Smooth muscle cell (in vitro differentiated cells): ENCODE measurements at regions not wholly inside any gene's neighbourhood (a gene's known extent, or its start where the extent isn't known, plus 50 kb on each side); places are given as distances from the start of the nearest gene placed in this dataset.

Source experiments
- DNase-seq: peaks from one replicate; lab custom pipeline; 2025; ENCODE audit not compliant: unreplicated experiment; lab: John Stamatoyannopoulos, UW
- H2AFZ ChIP-seq: fragments of 200-600 bp; sonication (generic); 2 replicates; pipeline ENCODE4 v1.6.0; 2016; ENCODE audit warnings: antibody characterized with exemption, low read depth, mild to moderate bottlenecking
- H3F3A ChIP-seq: fragments of 200-600 bp; sonication (generic); 2 replicates; pipeline ENCODE4 v1.6.0; 2017; ENCODE audit warnings: antibody characterized with exemption, low read depth
- H3K27ac ChIP-seq: fragments of 200-600 bp; sonication (generic); 2 replicates; pipeline ENCODE4 v1.5.1; 2016; ENCODE audit warnings: low read depth, mild to moderate bottlenecking
- H3K27me3 ChIP-seq: fragments of 200-600 bp; sonication (generic); 2 replicates; pipeline ENCODE4 v1.6.1; 2016; ENCODE audit warnings: low read depth, mild to moderate bottlenecking
- H3K36me3 ChIP-seq: fragments of 200-600 bp; sonication (generic); 2 replicates; pipeline ENCODE4 v1.5.1; 2016; ENCODE audit warnings: low read depth
- H3K4me1 ChIP-seq: fragments of 200-600 bp; sonication (generic); 2 replicates; pipeline ENCODE4 v1.5.1; 2016; ENCODE audit warnings: low read depth
- H3K4me2 ChIP-seq: fragments of 200-600 bp; sonication (generic); 2 replicates; pipeline ENCODE4 v1.6.0; 2016; ENCODE audit warnings: mild to moderate bottlenecking
- H3K4me3 ChIP-seq: fragments of 200-600 bp; sonication (generic); 2 replicates; pipeline ENCODE4 v1.5.1; 2016; ENCODE audit warnings: mild to moderate bottlenecking
- H3K79me2 ChIP-seq: fragments of 200-600 bp; sonication (generic); 2 replicates; pipeline ENCODE4 v1.6.0; 2016; ENCODE audit warnings: low read depth, mild to moderate bottlenecking
- H3K9ac ChIP-seq: fragments of 200-600 bp; sonication (generic); 2 replicates; pipeline ENCODE4 v1.6.0; 2016; ENCODE audit warnings: low read depth
- H3K9me3 ChIP-seq: fragments of 200-600 bp; sonication (generic); replicated peaks from 2 replicates; pipeline ENCODE4 v1.5.1; 2016; ENCODE audit warnings: low read depth
- H4K20me1 ChIP-seq: fragments of 200-600 bp; sonication (generic); 2 replicates; pipeline ENCODE4 v1.6.0; 2016; ENCODE audit warnings: low read depth
- WGBS: methylation state at CpG from one replicate; pipeline ENCODE4 v1.1.7; 2016; ENCODE audit warnings: low lambda C conversion rate; 5-methylcytosine and 5-hydroxymethylcytosine counted together
- TF ChIP-seq, protein P1 (sequence below): fragments of 200-600 bp; sonication (generic); IDR thresholded peaks from 2 replicates; pipeline ENCODE4 v1.5.1; 2017; ENCODE audit warnings: borderline replicate concordance, mild to moderate bottlenecking, antibody characterized with exemption; ENCODE audit not compliant: insufficient read depth, poor library complexity, severe bottlenecking

DNA sequence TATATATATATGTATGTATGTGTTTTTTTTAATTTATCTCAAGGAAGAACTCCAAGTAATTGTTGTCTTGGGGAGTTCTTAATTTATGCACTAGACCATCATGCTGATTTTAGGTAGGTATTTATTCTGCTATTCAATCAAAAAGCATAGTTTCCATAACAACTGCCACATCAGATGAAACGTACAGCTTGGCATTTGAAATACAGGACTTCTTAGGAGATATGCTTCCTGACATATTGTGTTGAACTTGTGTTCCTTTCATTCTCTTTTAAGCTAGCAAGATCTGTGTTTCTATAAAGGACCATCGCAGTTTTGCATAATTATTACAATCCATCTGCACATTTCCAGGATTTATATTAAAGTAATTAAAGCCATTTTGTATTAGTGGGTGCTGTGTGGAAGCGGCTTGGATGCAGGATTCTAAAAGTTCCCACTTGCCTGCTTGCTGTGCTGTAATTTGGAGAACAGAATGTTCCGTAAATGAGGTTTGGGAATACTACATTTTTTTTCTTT is 343.5 kb upstream of the FANCL start:
- no peak for DNase-seq
- no peak overlapping the region for H3K4me3 ChIP-seq
- H3K4me2 ChIP-seq: no peak overlapping the region
- no peak overlapping the region for H3K27ac ChIP-seq
- H4K20me1 ChIP-seq: no peaks in the 10 kb centered on the region
- no peaks in the 10 kb centered on the region for H3F3A ChIP-seq
- no peaks in the 10 kb centered on the region for H3K27me3 ChIP-seq
- no peaks in the 10 kb centered on the region for H3K36me3 ChIP-seq
- no peak overlapping the region for H3K9ac ChIP-seq
- 91% methylated on average over 4 of the region's 4 CpGs for WGBS
- TF ChIP-seq, protein P1, sequence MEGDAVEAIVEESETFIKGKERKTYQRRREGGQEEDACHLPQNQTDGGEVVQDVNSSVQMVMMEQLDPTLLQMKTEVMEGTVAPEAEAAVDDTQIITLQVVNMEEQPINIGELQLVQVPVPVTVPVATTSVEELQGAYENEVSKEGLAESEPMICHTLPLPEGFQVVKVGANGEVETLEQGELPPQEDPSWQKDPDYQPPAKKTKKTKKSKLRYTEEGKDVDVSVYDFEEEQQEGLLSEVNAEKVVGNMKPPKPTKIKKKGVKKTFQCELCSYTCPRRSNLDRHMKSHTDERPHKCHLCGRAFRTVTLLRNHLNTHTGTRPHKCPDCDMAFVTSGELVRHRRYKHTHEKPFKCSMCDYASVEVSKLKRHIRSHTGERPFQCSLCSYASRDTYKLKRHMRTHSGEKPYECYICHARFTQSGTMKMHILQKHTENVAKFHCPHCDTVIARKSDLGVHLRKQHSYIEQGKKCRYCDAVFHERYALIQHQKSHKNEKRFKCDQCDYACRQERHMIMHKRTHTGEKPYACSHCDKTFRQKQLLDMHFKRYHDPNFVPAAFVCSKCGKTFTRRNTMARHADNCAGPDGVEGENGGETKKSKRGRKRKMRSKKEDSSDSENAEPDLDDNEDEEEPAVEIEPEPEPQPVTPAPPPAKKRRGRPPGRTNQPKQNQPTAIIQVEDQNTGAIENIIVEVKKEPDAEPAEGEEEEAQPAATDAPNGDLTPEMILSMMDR: no peak
- no peaks in the 10 kb centered on the region for H3K79me2 ChIP-seq
- no peaks in the 10 kb centered on the region for H3K4me1 ChIP-seq
- no peak overlapping the region for H2AFZ ChIP-seq
- no peaks in the 10 kb centered on the region for H3K9me3 ChIP-seq

DNA sequence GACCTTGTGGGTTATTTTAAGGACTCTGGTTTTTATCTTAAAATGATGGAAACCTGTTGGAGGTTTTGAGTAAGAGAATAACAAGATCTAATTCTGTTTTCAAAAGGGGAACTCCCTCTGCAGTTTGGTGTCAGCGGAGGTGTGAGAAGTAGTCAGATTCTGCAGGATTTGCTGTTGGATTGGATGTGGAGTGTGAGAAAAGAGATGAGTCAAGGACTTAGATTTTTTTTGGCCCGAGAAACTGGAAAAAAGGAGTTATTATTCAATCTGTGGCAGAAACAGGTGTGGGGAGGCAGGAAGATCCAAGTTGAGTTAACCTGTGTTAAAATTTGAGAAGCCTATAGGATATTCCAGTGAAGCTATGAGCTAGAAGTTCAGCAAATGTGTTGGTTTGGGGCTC is 337.2 kb upstream of the FANCL start:
- H3K4me2 ChIP-seq: no peak overlapping the region
- H3K27me3 ChIP-seq: no peaks in the 10 kb centered on the region
- no peak overlapping the region for H3K4me3 ChIP-seq
- no peak overlapping the region for H3K9ac ChIP-seq
- H2AFZ ChIP-seq: no peak overlapping the region
- TF ChIP-seq, protein P1: no peak
- H3K9me3 ChIP-seq: no peaks in the 10 kb centered on the region
- no peaks in the 10 kb centered on the region for H3K4me1 ChIP-seq
- no peaks in the 10 kb centered on the region for H3K79me2 ChIP-seq
- no peak for DNase-seq
- no peaks in the 10 kb centered on the region for H4K20me1 ChIP-seq
- H3K27ac ChIP-seq: no peak overlapping the region
- WGBS: 89% methylated on average over 2 of the region's 2 CpGs
- H3K36me3 ChIP-seq: no peaks in the 10 kb centered on the region
- no peaks in the 10 kb centered on the region for H3F3A ChIP-seq

DNA sequence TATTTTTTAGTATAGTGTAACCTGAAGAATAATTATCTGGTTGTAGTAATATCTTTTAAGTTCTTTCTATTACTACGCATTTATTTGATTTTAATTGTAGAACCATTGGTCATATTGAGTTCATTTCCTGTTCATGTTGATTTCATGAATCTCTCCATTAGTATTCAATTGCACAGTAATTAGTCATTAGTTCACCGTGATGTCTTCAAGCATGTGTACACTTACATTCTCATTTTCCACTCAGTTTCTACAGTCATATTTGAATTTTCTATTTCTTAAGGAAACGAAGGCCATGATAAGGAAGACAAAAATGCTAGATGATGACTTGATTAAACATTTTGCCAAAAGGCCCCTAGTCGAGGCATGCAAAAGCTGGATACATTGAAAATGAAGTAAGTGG is 333.7 kb upstream of the FANCL start:
- peaks cover 11% of the 10 kb centered on the region for H3F3A ChIP-seq
- H2AFZ ChIP-seq: no peak overlapping the region
- no peaks in the 10 kb centered on the region for H4K20me1 ChIP-seq
- no peak overlapping the region for H3K9ac ChIP-seq
- H3K4me3 ChIP-seq: no peak overlapping the region
- H3K27ac ChIP-seq: no peak overlapping the region
- no peak overlapping the region for H3K4me2 ChIP-seq
- no peaks in the 10 kb centered on the region for H3K27me3 ChIP-seq
- TF ChIP-seq, protein P1: no peak
- H3K36me3 ChIP-seq: no peaks in the 10 kb centered on the region
- DNase-seq: no peak
- H3K4me1 ChIP-seq: no peaks in the 10 kb centered on the region
- no peaks in the 10 kb centered on the region for H3K9me3 ChIP-seq
- 94% methylated on average over 4 of the region's 4 CpGs for WGBS
- H3K79me2 ChIP-seq: no peaks in the 10 kb centered on the region

DNA sequence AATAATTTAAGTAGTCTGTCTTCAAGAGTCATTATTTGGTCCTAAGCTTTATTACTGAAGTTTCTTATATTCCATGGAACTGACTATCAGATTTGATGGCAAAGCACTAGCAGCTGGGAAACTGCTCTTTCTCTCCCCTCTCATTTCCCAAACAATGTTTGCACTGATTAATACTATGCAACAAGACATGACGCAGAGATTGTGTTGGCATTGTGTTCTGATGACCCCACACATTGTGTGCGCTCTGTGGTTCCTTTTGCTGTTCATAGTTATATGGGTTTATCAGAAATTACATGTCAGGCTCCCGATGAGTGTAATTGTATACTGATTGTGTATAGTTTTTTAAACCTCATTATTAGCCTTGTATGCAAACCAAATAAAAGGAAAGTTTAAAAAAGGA is 331.6 kb upstream of the FANCL start:
- Histone ChIP-seq H3K4me3 (no peak overlapping the region), H3K9me3 (no peaks in the 10 kb centered on the region), H4K20me1 (no peaks in the 10 kb centered on the region), H3K4me2 (no peak overlapping the region), H3K4me1 (peaks cover 8% of the 10 kb centered on the region), H3K9ac (no peak overlapping the region), H3K79me2 (no peaks in the 10 kb centered on the region), H3K27me3 (no peaks in the 10 kb centered on the region), H3K36me3 (no peaks in the 10 kb centered on the region), H2AFZ (no peak overlapping the region), H3F3A (peaks cover 23% of the 10 kb centered on the region), H3K27ac (no peak overlapping the region)
- no peak for DNase-seq
- TF ChIP-seq, protein P1: no peak
- 94% methylated on average over 3 of the region's 3 CpGs for WGBS
